Ovary (tissue), 7 donors: ENCODE measurements at regions not wholly inside any gene's neighbourhood (a gene's known extent, or its start where the extent isn't known, plus 50 kb on each side); places are given as distances from the start of the nearest gene placed in this dataset.
"Not testable (repeated sequence)": the region's sequence is repeated elsewhere in the genome, so short reads cannot be mapped to it uniquely, and the experiment has no call there.

Source experiments
- DNase-seq, 5 donors: peaks; one replicate each; pipeline ENCODE4 v3.0.0-alpha.2; 2019 to 2020
- H3K27ac ChIP-seq, 2 donors: fragments of 200-600 bp; one replicate each; pipeline versions ENCODE4 v1.5.1 to v1.8.0; 2019 to 2022
- H3K27me3 ChIP-seq: fragments of 200-600 bp; one replicate; pipeline ENCODE4 v1.8.0; 2022
- H3K36me3 ChIP-seq: fragments of 200-600 bp; sonication (generic); one replicate; pipeline ENCODE4 v1.5.1; 2019
- H3K4me1 ChIP-seq: one replicate; pipeline ENCODE4 v1.8.1; 2013; ENCODE audit warnings: mild to moderate bottlenecking, moderate library complexity; ENCODE audit not compliant: insufficient read depth
- H3K4me3 ChIP-seq: fragments of 200-600 bp; sonication (generic); one replicate; pipeline ENCODE4 v1.5.1; 2017
- H3K9me3 ChIP-seq, 2 donors: fragments of 200-600 bp in 1 of 2; sonication (generic) in 1 of 2; one replicate each; pipeline versions ENCODE4 v1.5.1 to v1.8.1; 2013 to 2019; ENCODE audit warnings: mild to moderate bottlenecking in 1 of 2, moderate library complexity in 1 of 2
- EP300 ChIP-seq: sonication (generic); formaldehyde crosslinking; IDR thresholded peaks from one replicate; pipeline ENCODE4 v1.6.1; 2017; ENCODE audit warnings: antibody characterized with exemption
- POLR2A ChIP-seq: fragments of 450-650 bp; IDR thresholded peaks from one replicate; pipeline ENCODE4 v1.6.1; 2017; ENCODE audit warnings: antibody characterized with exemption, mild to moderate bottlenecking, moderate library complexity
- WGBS, 3 donors: extraction: QIAGEN DNeasy Blood & Tissue Kit in 1 of 3; methylation state at CpG; one replicate each; pipeline versions ENCODE4 v1.1.5 to v1.1.7; 2013 to 2017; 5-methylcytosine and 5-hydroxymethylcytosine counted together
- intact Hi-C, 4 donors: fragments of 100-400 bp; cut with DNase I; formaldehyde crosslinking; loops; one replicate each; pipeline versions ENCODE4 v1.11.0 to v1.15.1; 2022 to 2023
- TF ChIP-seq, protein P1 (sequence below), 3 donors: fragments of 450-650 bp in 2 of 3; fragments of 200-600 bp in 1 of 3; IDR thresholded peaks; one replicate each; pipeline versions ENCODE4 v1.5.1 to v1.8.0; 2016 to 2022; ENCODE audit warnings: antibody characterized with exemption in 3 of 3, mild to moderate bottlenecking in 1 of 3
- donor health status: DM: no; HTN: no; CAD: no; lungs with moderate emphysema.
- donor health status: DM: no; HTN: no; CAD: no.
- donor health status: Bipolar disorder and iron deficiency.
- donor health status: DM: no; HTN: no; CAD: no.
- donor health status: DM: yes; HTN: yes; CAD: no.

DNA sequence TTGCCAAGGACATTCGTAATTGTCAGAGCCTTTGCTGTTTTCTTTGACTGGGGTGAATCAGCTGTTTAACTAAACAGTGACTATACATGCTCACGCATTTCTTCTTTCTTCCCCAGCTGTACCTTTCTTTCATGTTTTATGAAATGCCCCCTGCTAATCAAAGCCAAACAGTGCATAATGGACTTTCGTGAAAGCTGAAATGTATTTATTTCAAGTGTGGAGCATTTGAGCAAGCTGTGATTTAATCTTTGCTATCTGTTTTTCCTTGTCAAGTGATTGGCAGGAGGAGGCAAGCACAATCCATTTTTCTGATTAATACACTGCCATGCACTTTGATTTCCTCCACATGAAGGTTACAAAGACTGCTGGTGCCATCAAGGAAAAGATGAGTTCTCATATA lies 831.7 kb upstream of the SPRY2 start:
- WGBS, 3 donors = 85 to 91% (median 87%) methylated on average over 3 of the region's 3 CpGs
- no peak for DNase-seq
- intact Hi-C loops = no loop called here
- H3K27me3 ChIP-seq = no peaks in the 10 kb centered on the region
- H3K9me3 ChIP-seq = no peaks in the 10 kb centered on the region
- no peak overlapping the region for H3K4me3 ChIP-seq
- TF ChIP-seq EP300 = no peak
- no peaks in the 10 kb centered on the region for H3K4me1 ChIP-seq
- H3K27ac ChIP-seq = no peak overlapping the region
- H3K36me3 ChIP-seq = no peaks in the 10 kb centered on the region

DNA sequence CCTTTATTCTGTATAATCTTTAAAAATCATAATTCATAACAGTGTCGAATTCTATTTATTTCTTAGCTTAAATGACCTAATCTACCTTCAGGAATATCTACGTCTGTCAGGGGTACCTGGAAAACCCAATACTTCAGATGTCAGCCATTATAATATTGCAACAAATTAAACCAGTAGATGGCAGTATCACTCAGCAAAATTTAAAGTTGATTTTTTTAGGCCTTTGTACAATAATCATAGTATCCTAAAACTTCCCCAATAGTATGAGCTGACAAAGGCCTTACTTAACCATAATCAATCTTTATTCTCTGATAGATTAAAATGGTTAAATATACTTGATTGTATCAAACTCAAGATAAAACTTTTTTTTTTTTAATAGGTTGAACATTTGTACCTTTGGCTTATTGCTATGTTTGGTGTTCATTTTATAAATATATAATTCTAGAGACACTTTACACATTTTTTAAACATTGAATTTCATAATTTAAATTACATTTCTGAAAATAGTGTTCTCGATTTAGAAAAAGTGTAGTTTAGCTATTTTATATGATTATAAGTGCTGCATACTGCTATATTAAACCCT lies 830.2 kb upstream of the SPRY2 start:
- TF ChIP-seq, protein P1, sequence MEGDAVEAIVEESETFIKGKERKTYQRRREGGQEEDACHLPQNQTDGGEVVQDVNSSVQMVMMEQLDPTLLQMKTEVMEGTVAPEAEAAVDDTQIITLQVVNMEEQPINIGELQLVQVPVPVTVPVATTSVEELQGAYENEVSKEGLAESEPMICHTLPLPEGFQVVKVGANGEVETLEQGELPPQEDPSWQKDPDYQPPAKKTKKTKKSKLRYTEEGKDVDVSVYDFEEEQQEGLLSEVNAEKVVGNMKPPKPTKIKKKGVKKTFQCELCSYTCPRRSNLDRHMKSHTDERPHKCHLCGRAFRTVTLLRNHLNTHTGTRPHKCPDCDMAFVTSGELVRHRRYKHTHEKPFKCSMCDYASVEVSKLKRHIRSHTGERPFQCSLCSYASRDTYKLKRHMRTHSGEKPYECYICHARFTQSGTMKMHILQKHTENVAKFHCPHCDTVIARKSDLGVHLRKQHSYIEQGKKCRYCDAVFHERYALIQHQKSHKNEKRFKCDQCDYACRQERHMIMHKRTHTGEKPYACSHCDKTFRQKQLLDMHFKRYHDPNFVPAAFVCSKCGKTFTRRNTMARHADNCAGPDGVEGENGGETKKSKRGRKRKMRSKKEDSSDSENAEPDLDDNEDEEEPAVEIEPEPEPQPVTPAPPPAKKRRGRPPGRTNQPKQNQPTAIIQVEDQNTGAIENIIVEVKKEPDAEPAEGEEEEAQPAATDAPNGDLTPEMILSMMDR (IDR thresholded peaks at IDR 0.05) = no peak
- TF ChIP-seq POLR2A (no peak), EP300 (no peak)
- Histone ChIP-seq H3K4me1 (no peaks in the 10 kb centered on the region), H3K9me3 (no peaks in the 10 kb centered on the region), H3K27ac (no peak overlapping the region), H3K4me3 (no peak overlapping the region), H3K36me3 (no peaks in the 10 kb centered on the region), H3K27me3 (no peaks in the 10 kb centered on the region)
- intact Hi-C loops = no loop called here
- WGBS, 3 donors = 15 to 22% (median 17%) methylated on average over 3 of the region's 3 CpGs
- DNase-seq = no peak

DNA sequence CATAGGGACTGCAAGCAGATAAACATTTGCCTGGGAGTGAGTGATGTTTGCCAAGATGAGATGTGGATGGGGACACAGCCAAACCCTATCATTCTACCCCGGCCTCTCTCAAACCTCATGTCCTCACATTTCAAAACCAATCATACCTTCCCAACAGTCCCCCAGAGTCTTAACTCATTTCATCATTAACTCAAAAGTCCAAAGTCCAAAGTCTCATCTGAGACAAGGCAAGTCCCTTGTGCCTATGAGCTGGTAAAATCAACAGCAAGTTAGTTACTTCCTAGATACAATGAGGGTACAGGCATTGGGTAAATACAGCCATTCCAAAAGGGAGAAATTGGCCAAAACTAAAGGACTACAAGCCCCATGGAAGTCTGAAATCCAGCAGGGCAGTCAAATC lies 822.9 kb upstream of the SPRY2 start:
- H3K27me3 ChIP-seq, H3K9me3 ChIP-seq, H3K4me1 ChIP-seq, H3K36me3 ChIP-seq, intact Hi-C loops, H3K27ac ChIP-seq, DNase-seq, H3K4me3 ChIP-seq: not testable (repeated sequence)
- 77 to 83% (median 82%) methylated on average over 1 of the region's 1 CpG for WGBS, 3 donors

DNA sequence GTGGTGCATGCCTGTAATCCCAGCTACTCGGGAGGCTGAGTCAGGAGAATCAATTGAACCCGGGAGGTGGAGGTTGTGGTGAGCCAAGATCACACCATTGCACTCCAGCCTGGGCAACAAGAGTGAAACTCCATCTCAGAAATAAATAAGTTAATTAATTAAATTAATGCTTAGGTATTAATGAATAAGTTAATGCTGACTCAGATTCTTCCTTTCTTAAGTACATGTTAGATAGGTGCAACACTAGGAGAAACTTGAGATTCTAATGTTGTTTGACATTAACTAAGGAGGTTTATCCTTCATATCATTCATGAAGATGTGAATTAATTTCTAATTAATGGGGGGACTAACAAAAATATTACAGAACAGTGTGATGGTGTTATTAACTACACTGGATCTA lies 812.6 kb upstream of the SPRY2 start:
- WGBS, 3 donors = 86 to 93% (median 92%) methylated on average over 2 of the region's 2 CpGs
- no peaks in the 10 kb centered on the region for H3K9me3 ChIP-seq
- no peaks in the 10 kb centered on the region for H3K27me3 ChIP-seq
- H3K27ac ChIP-seq = no peak overlapping the region
- no peaks in the 10 kb centered on the region for H3K4me1 ChIP-seq
- no peak for DNase-seq
- H3K36me3 ChIP-seq = no peaks in the 10 kb centered on the region
- no peak for TF ChIP-seq POLR2A
- TF ChIP-seq, protein P1 (IDR thresholded peaks at IDR 0.05) = no peak
- no peak for TF ChIP-seq EP300
- no peak overlapping the region for H3K4me3 ChIP-seq
- intact Hi-C loops = no loop called here

DNA sequence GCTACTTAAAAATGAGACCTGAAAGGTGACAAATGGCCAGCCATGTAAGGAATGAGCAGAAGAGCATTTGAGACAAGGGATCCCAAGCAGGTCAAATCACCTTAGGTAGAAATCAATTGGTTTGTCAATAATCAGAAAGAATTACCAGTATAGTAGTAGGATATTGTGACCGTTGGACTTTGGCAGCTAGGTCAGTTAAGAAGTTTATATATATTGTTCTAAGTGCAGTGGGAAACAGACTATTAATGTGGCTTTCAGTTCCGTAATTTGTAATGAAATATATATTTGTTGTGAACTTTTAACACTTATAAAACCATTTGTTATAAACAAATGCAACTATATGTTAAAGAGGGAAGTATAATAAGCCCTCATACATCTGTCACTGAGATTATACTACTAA lies 807.9 kb upstream of the SPRY2 start:
- no peak for DNase-seq
- H3K9me3 ChIP-seq = no peaks in the 10 kb centered on the region
- H3K4me3 ChIP-seq = no peak overlapping the region
- no peaks in the 10 kb centered on the region for H3K27me3 ChIP-seq
- 65 to 80% (median 75%) methylated on average over 2 of the region's 2 CpGs for WGBS, 3 donors
- H3K27ac ChIP-seq = no peak overlapping the region
- intact Hi-C loops = no loop called here
- no peaks in the 10 kb centered on the region for H3K36me3 ChIP-seq
- TF ChIP-seq, protein P1 (IDR thresholded peaks at IDR 0.05) = no peak
- no peak for TF ChIP-seq POLR2A
- TF ChIP-seq EP300 = no peak
- H3K4me1 ChIP-seq = no peaks in the 10 kb centered on the region

DNA sequence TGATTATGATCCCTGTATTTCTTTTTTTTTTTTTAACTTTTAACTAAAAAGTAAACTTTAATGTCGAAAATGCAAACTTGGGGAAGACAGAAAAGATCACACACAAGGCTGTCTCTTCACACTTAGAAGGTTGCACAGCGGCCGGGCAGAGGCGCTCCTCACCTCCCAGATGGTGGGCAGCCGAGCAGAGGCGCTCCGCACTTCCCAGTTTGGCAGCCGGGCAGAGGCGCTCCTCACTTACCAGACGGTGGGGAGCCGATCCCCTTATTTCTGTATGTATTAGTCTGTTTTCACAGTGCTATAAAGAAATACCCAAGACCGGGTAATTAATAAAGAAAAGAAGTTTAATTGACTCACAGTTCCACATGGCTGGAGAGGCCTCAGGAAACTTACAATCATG lies 805.6 kb upstream of the SPRY2 start:
- H3K4me3 ChIP-seq, H3K36me3 ChIP-seq, H3K9me3 ChIP-seq, intact Hi-C loops, H3K27me3 ChIP-seq, H3K4me1 ChIP-seq, DNase-seq, H3K27ac ChIP-seq: not testable (repeated sequence)
- 90 to 94% (median 90%) methylated on average over 12 of the region's 12 CpGs for WGBS, 3 donors
